ENCODE measurements at regions not wholly inside any gene's neighbourhood (a gene's known extent, or its start where the extent isn't known, plus 50 kb on each side); places are given as distances from the start of the nearest gene placed in this dataset.

GRCh38 chr2:53210538-53210937 lies 557.1 kb upstream of the CHAC2 start:
- TF ChIP-seq CTCF (IDR thresholded peaks at IDR 0.05; ENCODE audit: insufficient read depth, low read length, poor library complexity, severe bottlenecking) = no peak
- TF ChIP-seq EZH2phosphoT487 (conservative IDR thresholded peaks at IDR 0.05; ENCODE audit: low read length) = no peak

All from SU-DHL-6 (cell line).